CD14-positive monocyte (primary cell): ENCODE measurements at regions not wholly inside any gene's neighbourhood (a gene's known extent, or its start where the extent isn't known, plus 50 kb on each side); places are given as distances from the start of the nearest gene placed in this dataset.

Experiments used
- DNase-seq, 3 donors: peaks; one replicate each; pipeline ENCODE4 v3.0.0-alpha.2; 2011 to 2022
- H2AFZ ChIP-seq: 2 replicates; pipeline ENCODE4 v1.6.0; 2012; ENCODE audit warnings: mild to moderate bottlenecking, low read depth, low read length, inconsistent platforms; ENCODE audit not compliant: insufficient read depth, poor library complexity, severe bottlenecking
- H3K27ac ChIP-seq, 2 donors: 1 replicate in 1 of 2; 2 replicates in 1 of 2; pipeline ENCODE4 v1.5.1; 2012 to 2013; ENCODE audit warnings: low read length in 2 of 2, control low read depth in 1 of 2, inconsistent platforms in 1 of 2, low read depth in 1 of 2, mild to moderate bottlenecking in 1 of 2
- H3K27me3 ChIP-seq, 2 donors: one replicate each; pipeline versions ENCODE4 v1.6.0 to v1.6.1; 2011 to 2013; ENCODE audit warnings: low read length in 2 of 2; ENCODE audit not compliant: control insufficient read depth in 2 of 2, insufficient read depth in 2 of 2
- H3K36me3 ChIP-seq, 2 donors: replicated peaks in 1 of 2; 1 replicate in 1 of 2; 2 replicates in 1 of 2; pipeline versions ENCODE4 v1.5.1 to v1.6.1; 2012 to 2013; ENCODE audit warnings: low read length in 2 of 2, control low read depth in 1 of 2, inconsistent platforms in 1 of 2, mild to moderate bottlenecking in 1 of 2; ENCODE audit not compliant: insufficient read depth in 2 of 2, control insufficient read depth in 1 of 2
- H3K4me1 ChIP-seq, 2 donors: 1 replicate in 1 of 2; 2 replicates in 1 of 2; pipeline versions ENCODE4 v1.5.1 to v1.6.1; 2012 to 2013; ENCODE audit warnings: low read length in 2 of 2, control low read depth in 1 of 2, inconsistent platforms in 1 of 2, mild to moderate bottlenecking in 1 of 2, moderate library complexity in 1 of 2; ENCODE audit not compliant: insufficient read depth in 2 of 2, control insufficient read depth in 1 of 2
- H3K4me2 ChIP-seq: replicated peaks from 2 replicates; pipeline ENCODE3; 2012; ENCODE audit warnings: low read length, moderate library complexity, mild to moderate bottlenecking; ENCODE audit not compliant: poor library complexity, severe bottlenecking; ENCODE audit errors: extremely low read depth
- H3K4me3 ChIP-seq, 3 experiments: fragments of 200-600 bp in 1 of 3; sonication (generic) in 1 of 3; replicated peaks in 1 of 3; 1 replicate in 2 of 3; 2 replicates in 1 of 3; pipeline ENCODE4 v1.5.1; 2011 to 2013; ENCODE audit warnings: low read length in 3 of 3, mild to moderate bottlenecking in 3 of 3, control low read depth in 2 of 3, low read depth in 2 of 3, inconsistent platforms in 1 of 3, moderate library complexity in 1 of 3
- H3K79me2 ChIP-seq: 2 replicates; pipeline ENCODE4 v1.6.0; 2012; ENCODE audit warnings: mild to moderate bottlenecking, control low read depth, inconsistent platforms, low read length, moderate library complexity; ENCODE audit not compliant: insufficient read depth
- H3K9ac ChIP-seq: 2 replicates; pipeline ENCODE4 v1.6.0; 2017; ENCODE audit warnings: low read length, mild to moderate bottlenecking; ENCODE audit not compliant: insufficient read depth, poor library complexity, severe bottlenecking
- H3K9me3 ChIP-seq, 2 donors: replicated peaks in 1 of 2; 1 replicate in 1 of 2; 2 replicates in 1 of 2; pipeline versions ENCODE4 v1.5.1 to v1.6.1; 2012 to 2013; ENCODE audit warnings: low read length in 2 of 2, control low read depth in 1 of 2; ENCODE audit not compliant: control insufficient read depth in 1 of 2, insufficient read depth in 1 of 2
- H4K20me1 ChIP-seq: 2 replicates; pipeline ENCODE4 v1.6.0; 2012; ENCODE audit warnings: mild to moderate bottlenecking, low read length, control low read depth, moderate library complexity; ENCODE audit not compliant: insufficient read depth
- H3K27ac Mint-ChIP-seq, 7 donors: one replicate each; pipeline ENCODE4 v1.8.0; 2020; ENCODE audit warnings: mild to moderate bottlenecking in 7 of 7, mixed read lengths in 7 of 7, moderate library complexity in 6 of 7, inconsistent platforms in 2 of 7
- H3K27me3 Mint-ChIP-seq, 3 donors: one replicate each; pipeline ENCODE4 v1.8.0; 2021 to 2022; ENCODE audit warnings: low read depth in 3 of 3, mild to moderate bottlenecking in 3 of 3, mixed read lengths in 3 of 3, moderate library complexity in 3 of 3, inconsistent platforms in 1 of 3
- H3K36me3 Mint-ChIP-seq, 2 donors: one replicate each; pipeline ENCODE4 v1.8.0; 2020; ENCODE audit warnings: mixed read lengths in 2 of 2, inconsistent platforms in 1 of 2, mild to moderate bottlenecking in 1 of 2
- H3K4me1 Mint-ChIP-seq: one replicate; pipeline ENCODE4 v1.8.0; 2020; ENCODE audit warnings: mild to moderate bottlenecking, mixed read lengths
- H3K4me3 Mint-ChIP-seq, 2 donors: one replicate each; pipeline ENCODE4 v1.8.0; 2020; ENCODE audit warnings: mild to moderate bottlenecking in 2 of 2, mixed read lengths in 2 of 2, moderate library complexity in 1 of 2
- H3K9me3 Mint-ChIP-seq, 7 donors: one replicate each; pipeline ENCODE4 v1.8.0; 2020 to 2022; ENCODE audit warnings: mixed read lengths in 7 of 7, mild to moderate bottlenecking in 6 of 7, moderate library complexity in 6 of 7, inconsistent platforms in 2 of 7
- CTCF ChIP-seq: fragments of 200-600 bp; IDR thresholded peaks from one replicate; pipeline ENCODE4 v1.8.0; 2022; ENCODE audit warnings: antibody characterized with exemption, mild to moderate bottlenecking
- WGBS: methylation state at CpG from one replicate; pipeline ENCODE4 v1.1.5; 2013; ENCODE audit warnings: missing lambda C conversion rate; ENCODE audit not compliant: insufficient coverage; 5-methylcytosine and 5-hydroxymethylcytosine counted together
- intact Hi-C, 2 donors: fragments of 100-400 bp; cut with micrococcal nuclease; formaldehyde crosslinking; loops; one replicate each; pipeline versions ENCODE4 v1.15.0 to v1.15.1; 2023

- Histone ChIP-seq H3K9me3 (no peaks in the 10 kb centered on the region), H3K4me3 (no peak overlapping the region), H3K4me2 (no peak overlapping the region), H2AFZ (no peak overlapping the region), H3K4me1 (no peaks in the 10 kb centered on the region), H3K79me2 (no peaks in the 10 kb centered on the region), H3K27me3 (no peaks in the 10 kb centered on the region), H3K9ac (no peak overlapping the region), H3K36me3 (no peaks in the 10 kb centered on the region), H4K20me1 (no peaks in the 10 kb centered on the region), H3K27ac (no peak overlapping the region)
- WGBS, result 97% methylated on average over 6 of the region's 8 CpGs
- H3K36me3 Mint-ChIP-seq, result no peaks in the 10 kb centered on the region
- no peak overlapping the region for H3K27ac Mint-ChIP-seq
- H3K9me3 Mint-ChIP-seq, result no peaks in the 10 kb centered on the region
- H3K4me3 Mint-ChIP-seq, result no peak overlapping the region
- no peak for TF ChIP-seq CTCF
- H3K4me1 Mint-ChIP-seq, result no peaks in the 10 kb centered on the region
- H3K27me3 Mint-ChIP-seq, result peaks cover 0 to 6% (median 1%) of the 10 kb centered on the region in 3 donors
- no peak for DNase-seq
- intact Hi-C loops, result no loop called here
These were observed 630.3 kb downstream of the TBC1D22A start for GRCh38 chr22:47392729-47393128.

GRCh38 chr22:47392054-47392347 is 629.6 kb downstream of the TBC1D22A start:
- Histone ChIP-seq H3K9me3 (no peaks in the 10 kb centered on the region), H3K27me3 (no peaks in the 10 kb centered on the region), H3K4me2 (no peak overlapping the region), H3K79me2 (no peaks in the 10 kb centered on the region), H3K27ac (no peak overlapping the region), H3K9ac (no peak overlapping the region), H3K4me1 (no peaks in the 10 kb centered on the region), H4K20me1 (no peaks in the 10 kb centered on the region), H3K4me3 (no peak overlapping the region), H3K36me3 (no peaks in the 10 kb centered on the region), H2AFZ (no peak overlapping the region)
- WGBS, result 95% methylated on average over 11 of the region's 11 CpGs
- no peaks in the 10 kb centered on the region for H3K36me3 Mint-ChIP-seq
- peaks cover 0 to 5% (median 1%) of the 10 kb centered on the region in 3 donors for H3K27me3 Mint-ChIP-seq
- no peak overlapping the region for H3K27ac Mint-ChIP-seq
- intact Hi-C loops, result no loop called here
- no peak for DNase-seq
- H3K9me3 Mint-ChIP-seq, result no peaks in the 10 kb centered on the region
- H3K4me1 Mint-ChIP-seq, result no peaks in the 10 kb centered on the region
- H3K4me3 Mint-ChIP-seq, result no peak overlapping the region
- TF ChIP-seq CTCF, result no peak
